HepG2 (cell line): ENCODE measurements at regions not wholly inside any gene's neighbourhood (a gene's known extent, or its start where the extent isn't known, plus 50 kb on each side); places are given as distances from the start of the nearest gene placed in this dataset.

Experiments
- CC2D1A ChIP-seq: sonication (generic); formaldehyde crosslinking; IDR thresholded peaks from 2 replicates; pipeline ENCODE4 v1.8.1; 2023; ENCODE audit warnings: mild to moderate bottlenecking, missing genetic modification reagents
- FLYWCH1 ChIP-seq: sonication (generic); formaldehyde crosslinking; IDR thresholded peaks from 2 replicates; pipeline ENCODE4 v1.8.1; 2023; ENCODE audit warnings: mild to moderate bottlenecking, missing genetic modification reagents
- KAT8 ChIP-seq: IDR thresholded peaks from 2 replicates; pipeline ENCODE4 v1.6.1; 2016; ENCODE audit warnings: missing genetic modification reagents, missing compliant biosample characterization
- MAFK ChIP-seq, 2 experiments: IDR thresholded peaks in 1 of 2; conservative IDR thresholded peaks in 1 of 2; 2 replicates each; pipeline ENCODE4 v1.6.1; 2011; ENCODE audit warnings: improper control_type of control experiment in 2 of 2, low read length in 2 of 2
- PHB2 ChIP-seq: fragments of 450-650 bp; IDR thresholded peaks from 2 replicates; pipeline ENCODE4 v1.6.1; 2018; ENCODE audit not compliant: partially characterized antibody
- POGZ ChIP-seq: sonication (generic); formaldehyde crosslinking; IDR thresholded peaks from 2 replicates; pipeline ENCODE4 v1.4.0; 2020; ENCODE audit warnings: mild to moderate bottlenecking, missing genetic modification reagents
- PTBP1 ChIP-seq: fragments of 200-400 bp; formaldehyde crosslinking; IDR thresholded peaks from 2 replicates; pipeline ENCODE4 v1.6.1; 2018; ENCODE audit warnings: low read length, low read depth; ENCODE audit not compliant: poor library complexity, severe bottlenecking
- TBX3 ChIP-seq: fragments of 450-650 bp; IDR thresholded peaks from 2 replicates; pipeline ENCODE4 v1.6.1; 2017; ENCODE audit warnings: antibody characterized with exemption, mild to moderate bottlenecking, inconsistent platforms, borderline replicate concordance
- ZNF496 ChIP-seq: sonication (generic); formaldehyde crosslinking; IDR thresholded peaks from 2 replicates; pipeline ENCODE4 v1.8.1; 2023; ENCODE audit warnings: mild to moderate bottlenecking, moderate library complexity, missing genetic modification reagents; ENCODE audit not compliant: insufficient replicate concordance
- ZNF619 ChIP-seq: sonication (generic); formaldehyde crosslinking; IDR thresholded peaks from 2 replicates; pipeline ENCODE4 v1.4.0; 2020; ENCODE audit warnings: mild to moderate bottlenecking, missing genetic modification reagents
- ZNF678 ChIP-seq: sonication (generic); formaldehyde crosslinking; IDR thresholded peaks from 2 replicates; pipeline ENCODE4 v1.4.0; 2020; ENCODE audit warnings: mild to moderate bottlenecking, missing genetic modification reagents
- ZNF724P ChIP-seq: sonication (generic); formaldehyde crosslinking; IDR thresholded peaks from 2 replicates; pipeline ENCODE4 v1.8.0; 2022; ENCODE audit warnings: missing genetic modification reagents, borderline replicate concordance
- ZNF878 ChIP-seq: sonication (generic); formaldehyde crosslinking; IDR thresholded peaks from 2 replicates; pipeline ENCODE4 v1.8.1; 2023; ENCODE audit warnings: mild to moderate bottlenecking, missing genetic modification reagents, moderate library complexity
- TF ChIP-seq, protein P1 (sequence below): sonication (generic); formaldehyde crosslinking; IDR thresholded peaks from 2 replicates; pipeline ENCODE4 v1.5.0; 2020; ENCODE audit warnings: mild to moderate bottlenecking, missing genetic modification reagents, borderline replicate concordance
- TF ChIP-seq, protein P2 (sequence below): IDR thresholded peaks from 2 replicates; pipeline ENCODE4 v1.6.1; 2016; ENCODE audit warnings: mild to moderate bottlenecking, missing biosample characterization, missing genetic modification reagents
- TF ChIP-seq, protein P3 (sequence below): conservative IDR thresholded peaks from 2 replicates; pipeline ENCODE4 v1.6.1; 2018; ENCODE audit warnings: missing genetic modification reagents
- TF ChIP-seq, protein P4 (sequence below): sonication (generic); formaldehyde crosslinking; IDR thresholded peaks from 2 replicates; pipeline ENCODE4 v1.4.0; 2020; ENCODE audit warnings: missing genetic modification reagents
- TF ChIP-seq, protein P5 (sequence below): sonication (generic); formaldehyde crosslinking; IDR thresholded peaks from 2 replicates; pipeline ENCODE4 v1.4.0; 2020; ENCODE audit warnings: missing genetic modification reagents, mild to moderate bottlenecking, borderline replicate concordance

DNA sequence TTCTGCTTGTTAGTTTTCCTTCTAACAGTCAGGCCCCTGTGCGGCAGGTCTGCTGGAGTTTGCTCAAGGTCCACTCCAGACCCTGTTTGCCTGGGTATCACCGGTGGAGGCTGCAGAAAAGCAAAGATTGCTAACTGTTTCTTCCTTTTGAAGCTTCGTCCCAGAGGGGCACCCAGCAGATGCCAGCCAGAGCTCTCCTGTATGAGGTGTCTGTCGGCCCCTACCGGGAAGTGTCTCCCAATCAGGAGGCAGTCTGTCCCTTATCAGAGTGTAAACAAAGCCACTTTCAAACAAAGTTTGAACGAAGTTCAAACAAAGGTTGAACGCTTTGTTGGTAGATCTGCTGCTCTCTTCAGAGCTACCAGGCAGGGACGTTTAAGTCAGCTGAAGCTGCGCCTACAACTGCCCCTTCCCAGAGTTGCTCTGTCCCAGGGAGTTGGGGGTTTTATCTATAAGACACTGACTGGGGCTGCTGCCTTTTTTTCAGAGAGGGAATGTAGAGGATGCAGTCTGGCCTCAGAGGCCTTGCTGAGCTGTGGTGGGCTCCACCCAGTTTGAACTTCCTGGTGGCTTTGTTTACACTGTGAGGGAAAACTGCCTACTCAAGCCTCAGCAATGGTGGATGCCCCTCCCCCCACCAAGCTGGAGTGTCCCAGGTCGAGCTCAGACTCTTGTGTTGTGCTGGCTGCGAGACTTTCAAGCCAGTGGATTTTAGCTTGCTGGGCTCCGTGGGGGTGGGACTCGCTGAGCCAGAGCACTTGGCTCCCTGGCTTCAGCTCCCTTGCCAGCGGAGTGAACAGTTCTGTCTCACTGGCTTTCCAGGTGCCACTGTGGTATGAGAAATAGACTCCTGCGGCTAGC lies 401.8 kb downstream of the SRGAP2C start (continued):
- TF ChIP-seq POGZ (CRISPR knock-in tag) (peak; percentile 99), ZNF878 (CRISPR knock-in tag) (no peak), ZNF496 (CRISPR knock-in tag) (no peak), KAT8 (CRISPR knock-in tag) (no peak; the same call in 1 of the 2 replicates), CC2D1A (CRISPR knock-in tag) (no peak), PHB2 (no peak), ZNF724P (no peak; the same call in 1 of the 2 replicates), TBX3 (peak; percentile 61; the same call in 1 of the 2 replicates), PTBP1 (no peak), ZNF619 (no peak), FLYWCH1 (CRISPR knock-in tag) (no peak), ZNF678 (CRISPR knock-in tag) (no peak), MAFK (conservative IDR thresholded peaks at IDR 0.05 in 1 of 2, IDR thresholded peaks at IDR 0.05 in 1 of 2; ENCODE audit: low read length in 2 of 2) (peak in 1 of 2 experiments; percentile 44; a peak in 3 of 4 replicates)
- TF ChIP-seq, protein P1, sequence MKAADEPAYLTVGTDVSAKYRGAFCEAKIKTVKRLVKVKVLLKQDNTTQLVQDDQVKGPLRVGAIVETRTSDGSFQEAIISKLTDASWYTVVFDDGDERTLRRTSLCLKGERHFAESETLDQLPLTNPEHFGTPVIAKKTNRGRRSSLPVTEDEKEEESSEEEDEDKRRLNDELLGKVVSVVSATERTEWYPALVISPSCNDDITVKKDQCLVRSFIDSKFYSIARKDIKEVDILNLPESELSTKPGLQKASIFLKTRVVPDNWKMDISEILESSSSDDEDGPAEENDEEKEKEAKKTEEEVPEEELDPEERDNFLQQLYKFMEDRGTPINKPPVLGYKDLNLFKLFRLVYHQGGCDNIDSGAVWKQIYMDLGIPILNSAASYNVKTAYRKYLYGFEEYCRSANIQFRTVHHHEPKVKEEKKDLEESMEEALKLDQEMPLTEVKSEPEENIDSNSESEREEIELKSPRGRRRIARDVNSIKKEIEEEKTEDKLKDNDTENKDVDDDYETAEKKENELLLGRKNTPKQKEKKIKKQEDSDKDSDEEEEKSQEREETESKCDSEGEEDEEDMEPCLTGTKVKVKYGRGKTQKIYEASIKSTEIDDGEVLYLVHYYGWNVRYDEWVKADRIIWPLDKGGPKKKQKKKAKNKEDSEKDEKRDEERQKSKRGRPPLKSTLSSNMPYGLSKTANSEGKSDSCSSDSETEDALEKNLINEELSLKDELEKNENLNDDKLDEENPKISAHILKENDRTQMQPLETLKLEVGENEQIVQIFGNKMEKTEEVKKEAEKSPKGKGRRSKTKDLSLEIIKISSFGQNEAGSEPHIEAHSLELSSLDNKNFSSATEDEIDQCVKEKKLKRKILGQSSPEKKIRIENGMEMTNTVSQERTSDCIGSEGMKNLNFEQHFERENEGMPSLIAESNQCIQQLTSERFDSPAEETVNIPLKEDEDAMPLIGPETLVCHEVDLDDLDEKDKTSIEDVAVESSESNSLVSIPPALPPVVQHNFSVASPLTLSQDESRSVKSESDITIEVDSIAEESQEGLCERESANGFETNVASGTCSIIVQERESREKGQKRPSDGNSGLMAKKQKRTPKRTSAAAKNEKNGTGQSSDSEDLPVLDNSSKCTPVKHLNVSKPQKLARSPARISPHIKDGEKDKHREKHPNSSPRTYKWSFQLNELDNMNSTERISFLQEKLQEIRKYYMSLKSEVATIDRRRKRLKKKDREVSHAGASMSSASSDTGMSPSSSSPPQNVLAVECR, result peak; percentile 49; the same call in 1 of the 2 replicates
- TF ChIP-seq, protein P2, sequence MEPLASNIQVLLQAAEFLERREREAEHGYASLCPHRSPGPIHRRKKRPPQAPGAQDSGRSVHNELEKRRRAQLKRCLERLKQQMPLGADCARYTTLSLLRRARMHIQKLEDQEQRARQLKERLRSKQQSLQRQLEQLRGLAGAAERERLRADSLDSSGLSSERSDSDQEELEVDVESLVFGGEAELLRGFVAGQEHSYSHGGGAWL (CRISPR knock-in tag), result no peak
- TF ChIP-seq, protein P3, sequence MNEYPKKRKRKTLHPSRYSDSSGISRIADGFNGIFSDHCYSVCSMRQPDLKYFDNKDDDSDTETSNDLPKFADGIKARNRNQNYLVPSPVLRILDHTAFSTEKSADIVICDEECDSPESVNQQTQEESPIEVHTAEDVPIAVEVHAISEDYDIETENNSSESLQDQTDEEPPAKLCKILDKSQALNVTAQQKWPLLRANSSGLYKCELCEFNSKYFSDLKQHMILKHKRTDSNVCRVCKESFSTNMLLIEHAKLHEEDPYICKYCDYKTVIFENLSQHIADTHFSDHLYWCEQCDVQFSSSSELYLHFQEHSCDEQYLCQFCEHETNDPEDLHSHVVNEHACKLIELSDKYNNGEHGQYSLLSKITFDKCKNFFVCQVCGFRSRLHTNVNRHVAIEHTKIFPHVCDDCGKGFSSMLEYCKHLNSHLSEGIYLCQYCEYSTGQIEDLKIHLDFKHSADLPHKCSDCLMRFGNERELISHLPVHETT (CRISPR knock-in tag), result no peak
- TF ChIP-seq, protein P4, sequence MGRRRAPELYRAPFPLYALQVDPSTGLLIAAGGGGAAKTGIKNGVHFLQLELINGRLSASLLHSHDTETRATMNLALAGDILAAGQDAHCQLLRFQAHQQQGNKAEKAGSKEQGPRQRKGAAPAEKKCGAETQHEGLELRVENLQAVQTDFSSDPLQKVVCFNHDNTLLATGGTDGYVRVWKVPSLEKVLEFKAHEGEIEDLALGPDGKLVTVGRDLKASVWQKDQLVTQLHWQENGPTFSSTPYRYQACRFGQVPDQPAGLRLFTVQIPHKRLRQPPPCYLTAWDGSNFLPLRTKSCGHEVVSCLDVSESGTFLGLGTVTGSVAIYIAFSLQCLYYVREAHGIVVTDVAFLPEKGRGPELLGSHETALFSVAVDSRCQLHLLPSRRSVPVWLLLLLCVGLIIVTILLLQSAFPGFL, result no peak
- TF ChIP-seq, protein P5, sequence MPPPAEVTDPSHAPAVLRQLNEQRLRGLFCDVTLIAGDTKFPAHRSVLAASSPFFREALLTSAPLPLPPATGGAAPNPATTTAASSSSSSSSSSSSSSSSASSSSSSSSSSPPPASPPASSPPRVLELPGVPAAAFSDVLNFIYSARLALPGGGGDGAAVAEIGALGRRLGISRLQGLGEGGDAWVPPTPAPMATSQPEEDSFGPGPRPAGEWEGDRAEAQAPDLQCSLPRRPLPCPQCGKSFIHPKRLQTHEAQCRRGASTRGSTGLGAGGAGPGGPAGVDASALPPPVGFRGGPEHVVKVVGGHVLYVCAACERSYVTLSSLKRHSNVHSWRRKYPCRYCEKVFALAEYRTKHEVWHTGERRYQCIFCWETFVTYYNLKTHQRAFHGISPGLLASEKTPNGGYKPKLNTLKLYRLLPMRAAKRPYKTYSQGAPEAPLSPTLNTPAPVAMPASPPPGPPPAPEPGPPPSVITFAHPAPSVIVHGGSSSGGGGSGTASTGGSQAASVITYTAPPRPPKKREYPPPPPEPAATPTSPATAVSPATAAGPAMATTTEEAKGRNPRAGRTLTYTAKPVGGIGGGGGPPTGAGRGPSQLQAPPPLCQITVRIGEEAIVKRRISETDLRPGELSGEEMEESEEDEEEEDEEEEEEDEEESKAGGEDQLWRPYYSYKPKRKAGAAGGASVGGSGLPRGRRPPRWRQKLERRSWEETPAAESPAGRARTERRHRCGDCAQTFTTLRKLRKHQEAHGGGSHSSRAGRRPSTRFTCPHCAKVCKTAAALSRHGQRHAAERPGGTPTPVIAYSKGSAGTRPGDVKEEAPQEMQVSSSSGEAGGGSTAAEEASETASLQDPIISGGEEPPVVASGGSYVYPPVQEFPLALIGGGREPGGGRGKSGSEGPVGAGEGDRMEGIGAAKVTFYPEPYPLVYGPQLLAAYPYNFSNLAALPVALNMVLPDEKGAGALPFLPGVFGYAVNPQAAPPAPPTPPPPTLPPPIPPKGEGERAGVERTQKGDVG (CRISPR knock-in tag), result peak; percentile 64; the same call in 1 of the 2 replicates
